Mammary epithelial cell (primary cell): ENCODE measurements at regions not wholly inside any gene's neighbourhood (a gene's known extent, or its start where the extent isn't known, plus 50 kb on each side); places are given as distances from the start of the nearest gene placed in this dataset.

ENCODE experiments used
- CTCF ChIP-seq, 2 donors: IDR thresholded peaks in 1 of 2; conservative IDR thresholded peaks in 1 of 2; 2 replicates each; pipeline ENCODE4 v1.5.1; 2011 to 2012; ENCODE audit warnings: inconsistent platforms in 2 of 2, low read length in 2 of 2, mild to moderate bottlenecking in 2 of 2, control low read depth in 1 of 2, low read depth in 1 of 2; ENCODE audit not compliant: insufficient read depth in 1 of 2; ENCODE audit errors: extremely low read depth in 1 of 2
- EZH2 ChIP-seq: IDR thresholded peaks from 2 replicates; pipeline ENCODE4 v1.6.1; 2012; ENCODE audit warnings: low read length, inconsistent platforms, borderline replicate concordance

GRCh38 chr12:30095511-30095910 is 311.8 kb upstream of the TMTC1 start:
- TF ChIP-seq CTCF (conservative IDR thresholded peaks at IDR 0.05 in 1 of 2, IDR thresholded peaks at IDR 0.05 in 1 of 2; ENCODE audit: extremely low read depth in 1 of 2, insufficient read depth in 1 of 2, low read depth in 1 of 2, low read length in 2 of 2) (no peak), EZH2 (no peak)
